ENCODE measurements at regions not wholly inside any gene's neighbourhood (a gene's known extent, or its start where the extent isn't known, plus 50 kb on each side); places are given as distances from the start of the nearest gene placed in this dataset.
"Not testable (repeated sequence)": the region's sequence is repeated elsewhere in the genome, so short reads cannot be mapped to it uniquely, and the experiment has no call there.

DNA sequence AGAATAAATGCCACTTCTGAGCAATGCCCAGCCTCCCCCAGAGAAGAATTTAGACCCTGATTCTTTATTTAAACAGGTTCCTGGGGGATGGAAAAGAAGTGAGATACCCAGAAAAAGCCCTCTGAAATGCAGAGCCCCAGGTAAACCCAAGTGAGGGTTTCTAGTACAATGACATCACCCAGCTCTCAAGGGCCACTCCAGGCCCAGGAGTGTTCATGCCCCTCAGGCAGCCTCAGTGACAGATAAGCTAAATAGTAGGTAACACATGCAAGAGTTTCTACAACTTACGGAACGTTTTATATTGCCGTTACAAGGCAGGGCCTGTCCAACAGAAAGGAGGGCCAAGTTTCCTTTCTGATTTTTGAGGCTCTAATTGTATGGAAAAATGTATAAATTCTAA, 683.7 kb upstream of the SALL1 start:
- 90% methylated on average over 3 of the region's 3 CpGs; no CpG with 5 or more reads in 1 of the 2 donors for WGBS, 2 donors (ENCODE audit: low coverage in 1 of 2)
- H3K36me3 ChIP-seq, result no peaks in the 10 kb centered on the region
- intact Hi-C loops (cut with DNase I; ENCODE audit: low total_unique reads), result no loop called here
- H3K9me3 ChIP-seq, result no peaks in the 10 kb centered on the region
- H3K27ac ChIP-seq, result peak overlapping the region in 3 of 4 donors; percentile 3 to 60 (median 33)
- no peak for DNase-seq
- H3K4me3 ChIP-seq, result no peak overlapping the region
- H3K4me1 ChIP-seq, result no peaks in the 10 kb centered on the region
- in situ Hi-C loops (cut with MboI; ENCODE audit: low pct_ligation_motif_present in 1 of 4, low pct_unique_long_range_greater_than_20kb in 1 of 4, low sequenced_read_pairs in 3 of 4), result no loop called here
- TF ChIP-seq POLR2A (IDR thresholded peaks at IDR 0.05), result no peak
- TF ChIP-seq, protein P1, sequence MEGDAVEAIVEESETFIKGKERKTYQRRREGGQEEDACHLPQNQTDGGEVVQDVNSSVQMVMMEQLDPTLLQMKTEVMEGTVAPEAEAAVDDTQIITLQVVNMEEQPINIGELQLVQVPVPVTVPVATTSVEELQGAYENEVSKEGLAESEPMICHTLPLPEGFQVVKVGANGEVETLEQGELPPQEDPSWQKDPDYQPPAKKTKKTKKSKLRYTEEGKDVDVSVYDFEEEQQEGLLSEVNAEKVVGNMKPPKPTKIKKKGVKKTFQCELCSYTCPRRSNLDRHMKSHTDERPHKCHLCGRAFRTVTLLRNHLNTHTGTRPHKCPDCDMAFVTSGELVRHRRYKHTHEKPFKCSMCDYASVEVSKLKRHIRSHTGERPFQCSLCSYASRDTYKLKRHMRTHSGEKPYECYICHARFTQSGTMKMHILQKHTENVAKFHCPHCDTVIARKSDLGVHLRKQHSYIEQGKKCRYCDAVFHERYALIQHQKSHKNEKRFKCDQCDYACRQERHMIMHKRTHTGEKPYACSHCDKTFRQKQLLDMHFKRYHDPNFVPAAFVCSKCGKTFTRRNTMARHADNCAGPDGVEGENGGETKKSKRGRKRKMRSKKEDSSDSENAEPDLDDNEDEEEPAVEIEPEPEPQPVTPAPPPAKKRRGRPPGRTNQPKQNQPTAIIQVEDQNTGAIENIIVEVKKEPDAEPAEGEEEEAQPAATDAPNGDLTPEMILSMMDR (IDR thresholded peaks at IDR 0.05), result no peak
- no peak for TF ChIP-seq POLR2AphosphoS5 (IDR thresholded peaks at IDR 0.05)
- no peak for TF ChIP-seq EP300 (IDR thresholded peaks at IDR 0.05; ENCODE audit: low read depth)
- H3K27me3 ChIP-seq, result no peaks in the 10 kb centered on the region

DNA sequence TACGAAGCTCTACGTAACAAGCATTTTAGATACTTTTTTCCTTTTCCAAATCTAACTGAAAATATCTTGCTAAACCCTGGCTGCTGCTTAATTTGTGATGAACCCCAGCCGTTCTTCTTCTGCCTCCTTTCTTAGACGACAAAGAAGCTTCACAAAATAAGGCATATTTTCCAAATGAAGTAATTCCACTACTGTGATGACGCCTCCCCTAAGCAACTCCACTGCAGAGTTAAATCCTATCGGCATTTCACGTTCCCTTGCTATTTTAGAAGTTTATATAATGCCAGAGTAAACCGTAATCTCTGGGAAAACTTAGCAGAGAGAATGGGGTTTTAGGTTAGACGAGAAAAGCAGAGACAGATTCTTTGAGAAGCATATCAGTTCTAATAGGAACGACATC, 683.1 kb upstream of the SALL1 start:
- H3K4me1 ChIP-seq, result no peaks in the 10 kb centered on the region
- WGBS, 2 donors (ENCODE audit: low coverage in 1 of 2), result 60 to 77% methylated on average over 8 to 10 of the region's 10 CpGs
- peak overlapping the region; percentile 3 to 60 (median 19) for H3K27ac ChIP-seq
- intact Hi-C loops (cut with DNase I; ENCODE audit: low total_unique reads) (no loop called here), in situ Hi-C loops (cut with MboI; ENCODE audit: low pct_ligation_motif_present in 1 of 4, low pct_unique_long_range_greater_than_20kb in 1 of 4, low sequenced_read_pairs in 3 of 4) (no loop called here)
- no peaks in the 10 kb centered on the region for H3K27me3 ChIP-seq
- no peaks in the 10 kb centered on the region for H3K36me3 ChIP-seq
- DNase-seq, result no peak
- no peak overlapping the region for H3K4me3 ChIP-seq
- no peaks in the 10 kb centered on the region for H3K9me3 ChIP-seq
- TF ChIP-seq POLR2A (IDR thresholded peaks at IDR 0.05) (no peak), POLR2AphosphoS5 (IDR thresholded peaks at IDR 0.05) (no peak), EP300 (IDR thresholded peaks at IDR 0.05; ENCODE audit: low read depth) (no peak)
- TF ChIP-seq, protein P1 (IDR thresholded peaks at IDR 0.05), result no peak

DNA sequence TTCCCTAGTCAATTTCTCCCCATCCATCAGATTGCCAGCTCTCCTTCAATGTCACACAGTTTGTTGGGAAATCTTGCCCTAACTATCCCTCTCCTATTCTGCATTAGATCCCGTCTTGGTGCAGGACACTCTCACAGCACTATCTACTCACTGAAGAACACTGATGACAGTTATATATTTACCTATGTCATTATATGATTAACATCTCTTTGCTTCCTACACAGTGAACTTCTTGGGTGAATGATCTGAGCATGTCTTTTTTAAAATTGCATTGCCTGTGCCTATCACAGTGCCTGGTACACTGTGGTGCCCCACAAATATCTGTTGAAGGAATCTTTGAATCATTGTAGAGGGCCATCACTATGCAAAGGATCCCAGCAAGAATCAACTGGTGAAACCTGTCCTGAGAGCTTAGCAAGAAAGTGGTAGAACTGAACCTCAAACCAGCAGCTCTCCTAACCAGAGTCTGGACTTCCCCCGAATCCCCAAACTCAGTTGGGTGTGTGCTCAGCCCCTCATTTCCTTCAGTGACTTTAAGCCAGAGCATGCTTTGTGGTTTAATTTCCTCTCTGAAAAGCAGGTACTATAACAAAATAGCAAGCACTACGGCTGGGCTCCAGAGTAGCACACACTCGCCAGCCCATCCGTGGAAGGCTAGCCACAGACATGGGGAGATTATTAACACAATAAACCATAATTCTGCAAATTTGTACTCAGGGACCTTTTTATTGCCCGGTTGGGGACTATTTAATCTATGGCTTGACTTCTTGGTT, 680.7 kb upstream of the SALL1 start:
- no peaks in the 10 kb centered on the region for H3K9me3 ChIP-seq
- DNase-seq, result no peak
- no peaks in the 10 kb centered on the region for H3K27me3 ChIP-seq
- intact Hi-C loops (cut with DNase I; ENCODE audit: low total_unique reads), result no loop called here
- no peak overlapping the region for H3K4me3 ChIP-seq
- H3K4me1 ChIP-seq, result no peaks in the 10 kb centered on the region
- TF ChIP-seq EP300 (IDR thresholded peaks at IDR 0.05; ENCODE audit: low read depth) (no peak), POLR2AphosphoS5 (IDR thresholded peaks at IDR 0.05) (no peak), POLR2A (IDR thresholded peaks at IDR 0.05) (no peak)
- TF ChIP-seq, protein P1 (IDR thresholded peaks at IDR 0.05), result no peak
- 40 to 78% methylated on average over 4 to 6 of the region's 6 CpGs for WGBS, 2 donors (ENCODE audit: low coverage in 1 of 2)
- in situ Hi-C loops (cut with MboI; ENCODE audit: low pct_ligation_motif_present in 1 of 4, low pct_unique_long_range_greater_than_20kb in 1 of 4, low sequenced_read_pairs in 3 of 4), result no loop called here
- H3K36me3 ChIP-seq, result no peaks in the 10 kb centered on the region
- no peak overlapping the region for H3K27ac ChIP-seq

DNA sequence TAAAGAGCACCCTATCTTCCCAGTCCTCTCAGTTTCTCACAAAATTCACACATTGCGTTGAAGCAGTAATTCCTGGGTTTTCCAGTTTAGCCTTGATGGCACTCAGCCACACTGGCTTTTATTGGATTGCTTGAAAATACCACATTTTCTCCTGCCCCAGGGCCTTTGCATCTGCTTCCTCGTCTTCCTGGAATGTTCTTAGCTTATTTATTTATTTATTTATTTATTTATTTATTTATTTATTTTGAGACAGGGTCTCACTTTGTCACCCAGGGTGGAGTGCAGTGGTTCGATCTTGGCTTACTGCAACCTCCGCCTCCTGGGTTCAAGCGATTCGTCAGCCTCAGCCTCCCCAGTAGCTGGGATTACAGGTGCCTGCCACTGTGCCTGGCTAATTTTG, 680.0 kb upstream of the SALL1 start:
- H3K9me3 ChIP-seq; in situ Hi-C loops (cut with MboI; ENCODE audit: low pct_ligation_motif_present in 1 of 4, low pct_unique_long_range_greater_than_20kb in 1 of 4, low sequenced_read_pairs in 3 of 4); H3K4me1 ChIP-seq; DNase-seq; H3K36me3 ChIP-seq; H3K27ac ChIP-seq; H3K27me3 ChIP-seq; H3K4me3 ChIP-seq; intact Hi-C loops (cut with DNase I; ENCODE audit: low total_unique reads): not testable (repeated sequence)
- WGBS, 2 donors (ENCODE audit: low coverage in 1 of 2), result 86 to 92% methylated on average over 3 to 6 of the region's 6 CpGs

DNA sequence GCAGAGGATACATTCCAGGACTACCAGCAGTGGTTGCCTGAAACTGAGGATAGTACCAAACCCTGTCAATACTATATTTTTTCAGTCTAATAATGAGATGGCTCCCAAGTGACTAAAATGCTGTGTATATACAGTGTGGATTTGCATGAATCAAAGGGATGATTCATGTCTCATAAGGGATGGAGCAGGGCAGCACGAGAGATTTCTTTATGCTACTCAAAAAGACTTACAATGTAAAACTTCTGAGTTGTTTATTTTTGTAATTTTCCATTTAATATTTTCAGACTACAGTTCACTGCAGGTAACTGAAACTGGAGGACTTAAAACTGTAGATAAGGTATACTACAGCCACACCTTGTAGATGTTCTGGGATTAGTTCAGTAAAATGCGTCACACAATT, 674.7 kb upstream of the SALL1 start:
- H3K27me3 ChIP-seq, result no peaks in the 10 kb centered on the region
- H3K36me3 ChIP-seq, result no peaks in the 10 kb centered on the region
- no peaks in the 10 kb centered on the region for H3K4me1 ChIP-seq
- in situ Hi-C loops (cut with MboI; ENCODE audit: low pct_ligation_motif_present in 1 of 4, low pct_unique_long_range_greater_than_20kb in 1 of 4, low sequenced_read_pairs in 3 of 4), result no loop called here
- no peak for TF ChIP-seq EP300 (IDR thresholded peaks at IDR 0.05; ENCODE audit: low read depth)
- no peak for TF ChIP-seq POLR2AphosphoS5 (IDR thresholded peaks at IDR 0.05)
- TF ChIP-seq, protein P1 (IDR thresholded peaks at IDR 0.05), result no peak
- no peak for TF ChIP-seq POLR2A (IDR thresholded peaks at IDR 0.05)
- 43 to 46% methylated on average over 2 of the region's 2 CpGs for WGBS, 2 donors (ENCODE audit: low coverage in 1 of 2)
- H3K27ac ChIP-seq, result no peak overlapping the region
- no peak overlapping the region for H3K4me3 ChIP-seq
- H3K9me3 ChIP-seq, result no peaks in the 10 kb centered on the region
- DNase-seq, result no peak
- intact Hi-C loops (cut with DNase I; ENCODE audit: low total_unique reads), result loop anchor here (10.0 kb wide), 1 partner anchor 1381 kb away; no protein-coding TSS in a partner anchor

Measured in transverse colon (tissue), 4 donors.